HG03280 (cell line): ENCODE measurements at regions not wholly inside any gene's neighbourhood (a gene's known extent, or its start where the extent isn't known, plus 50 kb on each side); places are given as distances from the start of the nearest gene placed in this dataset.
"Not testable (repeated sequence)": the region's sequence is repeated elsewhere in the genome, so short reads cannot be mapped to it uniquely, and the experiment has no call there.

Experiments used
- ATAC-seq: cut with Tn5 transposase; IDR thresholded peaks from one replicate; pipeline ENCODE4 v1.9.1; 2021; ENCODE audit warnings: mild to moderate bottlenecking, moderate library complexity; ENCODE audit not compliant: unreplicated experiment

DNA sequence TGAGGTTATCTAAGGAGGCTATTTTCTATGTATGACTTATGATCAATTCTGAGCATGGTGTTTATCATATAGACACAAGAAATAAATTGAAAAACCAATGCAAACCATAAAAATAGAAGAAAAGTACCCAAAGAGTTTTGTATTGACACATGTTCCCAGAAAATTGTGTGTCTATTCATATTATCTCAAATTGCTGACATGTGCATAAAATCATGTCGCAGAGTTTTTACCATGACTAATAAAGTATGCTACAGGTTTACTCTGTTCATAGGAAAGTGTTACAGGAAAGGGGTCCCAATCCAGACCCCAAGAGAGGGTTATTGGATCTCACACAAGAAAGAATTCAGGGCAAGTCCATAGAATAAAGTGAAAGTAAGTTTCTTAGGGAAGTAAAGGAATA lies 290.7 kb upstream of the NRXN1 start:
- no peak for ATAC-seq

GRCh38 chr2:51304311-51304710 lies 272.4 kb upstream of the NRXN1 start:
- ATAC-seq = no peak

DNA sequence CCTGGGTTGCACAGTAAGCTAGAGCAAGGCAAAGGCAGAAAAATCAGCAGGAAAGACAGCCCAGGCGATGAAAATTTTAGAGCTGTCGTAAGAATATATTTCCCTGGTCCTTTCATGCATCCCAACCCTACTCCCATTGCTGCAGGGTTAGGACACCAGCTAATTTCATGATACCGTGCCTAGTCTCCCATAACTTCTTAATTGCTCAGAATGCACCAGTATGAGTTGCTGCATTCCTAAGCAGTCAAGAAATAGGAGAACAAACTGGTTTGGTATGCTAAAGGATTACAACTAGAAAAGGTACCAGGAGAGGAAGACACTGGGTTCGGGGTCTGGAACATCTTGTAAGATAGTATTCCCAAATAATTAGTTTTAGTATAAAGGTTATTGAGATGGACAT lies 269.4 kb upstream of the NRXN1 start:
- no peak for ATAC-seq

GRCh38 chr2:51299370-51299769 lies 267.4 kb upstream of the NRXN1 start:
- ATAC-seq = no peak

DNA sequence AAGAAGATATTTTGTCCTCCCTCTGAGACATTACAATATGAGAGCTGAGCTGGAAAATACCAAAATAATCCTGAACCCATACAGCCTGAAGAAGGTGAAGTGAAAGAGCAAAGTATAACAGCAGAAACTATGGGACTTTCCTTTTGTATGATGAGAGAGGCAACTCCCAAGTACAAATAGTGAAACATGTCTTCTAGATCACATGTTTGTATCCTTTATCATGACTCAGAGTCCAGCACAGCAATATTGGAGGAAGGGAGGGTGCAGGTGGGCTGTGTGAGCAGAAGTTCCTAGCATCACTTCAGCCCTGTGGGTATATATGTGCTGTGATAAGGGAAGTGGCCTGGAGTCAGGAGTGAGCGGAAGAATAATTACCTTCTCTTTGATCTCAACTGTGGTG lies 265.6 kb upstream of the NRXN1 start:
- ATAC-seq = no peak

DNA sequence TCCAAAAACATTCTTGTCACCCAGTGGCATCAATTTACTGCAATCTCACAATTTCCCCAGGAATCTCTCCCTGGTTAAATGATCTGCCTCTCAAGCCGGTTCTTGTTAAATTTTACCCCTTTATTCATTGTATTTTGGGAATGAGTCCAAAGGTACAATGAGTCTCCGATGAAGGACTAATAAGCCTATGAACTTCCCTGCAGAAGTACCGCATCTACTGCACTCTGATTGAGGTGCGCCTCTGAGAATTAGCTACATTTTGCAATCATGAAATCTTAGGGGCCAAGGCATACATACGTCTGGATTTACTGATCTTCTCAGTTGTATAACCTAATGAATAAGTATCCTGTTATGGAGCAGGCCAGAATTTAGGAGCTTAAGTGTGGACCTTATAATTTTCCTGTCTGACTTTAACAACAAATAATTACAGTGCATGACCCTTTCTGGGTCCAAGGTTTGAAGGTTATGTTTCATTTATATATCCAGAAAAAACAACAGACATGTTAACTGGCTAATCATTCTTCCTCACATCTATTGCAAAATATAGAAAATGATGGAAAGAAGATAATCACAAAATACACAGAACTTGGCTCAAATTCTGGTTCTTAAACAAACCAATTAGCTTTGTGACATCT lies 261.8 kb upstream of the NRXN1 start:
- ATAC-seq = no peak

GRCh38 chr2:51291762-51292551 lies 260.0 kb upstream of the NRXN1 start:
- no peak for ATAC-seq

GRCh38 chr2:51290725-51291124 lies 258.8 kb upstream of the NRXN1 start:
- ATAC-seq = no peak

GRCh38 chr2:51289045-51289444 lies 257.1 kb upstream of the NRXN1 start:
- ATAC-seq = no peak

- ATAC-seq = no peak
Observed at GRCh38 chr2:51268191-51268590, 236.3 kb upstream of the NRXN1 start.

GRCh38 chr2:51265539-51265938 lies 233.6 kb upstream of the NRXN1 start:
- no peak for ATAC-seq

- ATAC-seq = no peak
Observed at GRCh38 chr2:51263951-51264350, 232.0 kb upstream of the NRXN1 start.

DNA sequence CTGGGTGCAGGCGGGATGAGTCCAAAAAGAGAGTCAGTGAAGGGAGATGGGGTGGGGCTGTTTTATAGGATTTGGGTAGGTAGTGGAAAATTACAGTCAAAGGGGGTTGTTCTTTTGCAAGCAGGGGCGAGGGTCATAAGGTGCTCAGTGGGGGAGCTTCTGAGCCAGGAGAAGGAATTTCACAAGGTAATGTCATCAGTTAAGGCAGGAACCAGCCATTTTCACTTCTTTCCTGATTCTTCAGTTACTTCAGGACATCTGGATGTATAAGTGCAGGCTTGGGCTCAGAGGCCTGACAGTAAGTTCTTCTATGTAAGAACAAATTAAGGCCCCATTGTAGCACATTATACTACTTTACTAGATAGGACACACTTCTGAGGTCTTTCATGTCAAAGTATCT lies 231.2 kb upstream of the NRXN1 start:
- ATAC-seq = not testable (repeated sequence)

DNA sequence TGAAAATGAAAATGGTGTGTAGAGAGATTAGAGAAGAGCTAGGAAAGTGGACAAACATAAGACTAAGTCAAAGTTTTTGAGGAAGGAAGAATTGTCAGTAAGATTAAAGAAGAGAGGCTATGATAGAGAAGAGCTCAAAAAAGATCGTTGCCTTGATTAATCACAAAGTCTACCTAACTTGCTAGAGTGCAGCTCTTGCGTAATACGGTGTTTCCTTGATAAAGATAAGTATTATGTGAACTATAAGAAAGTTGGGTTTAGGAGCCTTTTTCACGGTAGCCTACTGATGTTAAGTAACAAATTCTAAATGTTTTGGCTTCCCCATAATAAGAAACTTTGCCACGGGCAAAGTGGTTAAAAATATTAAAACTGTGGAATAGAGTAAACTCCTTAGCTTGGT lies 226.4 kb upstream of the NRXN1 start:
- no peak for ATAC-seq

DNA sequence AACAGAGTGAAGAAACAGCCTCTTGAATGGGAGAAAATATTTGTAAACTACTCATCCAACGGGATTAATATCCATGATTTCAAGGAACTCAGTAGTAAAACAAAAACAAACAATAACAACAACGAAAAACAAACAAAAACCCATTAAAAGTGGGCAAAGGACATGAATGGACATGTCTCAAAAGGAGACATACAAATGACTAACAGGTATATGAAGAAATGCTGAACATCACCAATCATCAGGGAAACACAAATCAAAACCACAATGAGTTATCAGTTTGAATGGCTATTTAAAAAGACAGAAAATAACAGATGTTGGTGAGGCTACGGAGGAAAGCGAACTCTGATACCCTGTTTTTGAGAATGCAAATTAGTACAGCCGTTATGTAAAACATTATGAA lies 224.8 kb upstream of the NRXN1 start:
- ATAC-seq = no peak

GRCh38 chr2:51251356-51251755 lies 219.4 kb upstream of the NRXN1 start:
- no peak for ATAC-seq

- ATAC-seq = no peak
Observed at GRCh38 chr2:51247252-51247805, 215.4 kb upstream of the NRXN1 start.

DNA sequence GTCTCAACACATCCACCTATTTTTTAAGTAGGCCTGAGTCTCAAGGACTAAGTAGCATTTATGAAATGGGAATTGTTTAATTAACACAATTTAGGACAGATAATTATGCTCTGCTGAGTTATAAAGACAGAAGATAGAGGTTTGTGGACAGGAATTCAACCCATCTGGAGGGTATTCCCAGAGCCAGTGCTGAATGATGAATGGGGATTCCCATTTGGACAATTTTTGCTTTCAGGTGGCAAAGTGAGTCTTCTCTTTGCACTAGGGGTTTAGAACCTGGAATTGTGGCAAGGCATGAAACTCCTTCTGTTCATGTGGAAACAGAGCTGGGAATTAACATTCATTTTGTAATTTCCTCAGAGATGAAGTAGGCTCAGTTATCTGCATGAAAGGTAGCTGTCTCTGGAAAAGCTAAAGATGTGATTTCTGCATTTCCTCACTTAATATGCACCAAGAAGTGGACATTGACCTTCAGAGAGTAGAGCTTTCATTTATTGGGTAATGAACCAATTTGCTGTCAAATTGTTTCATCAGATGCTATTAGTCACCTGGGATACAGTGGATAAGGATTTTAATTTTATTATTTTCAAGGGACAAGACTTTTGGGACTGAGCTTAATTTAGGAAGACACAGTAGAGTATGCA lies 212.1 kb upstream of the NRXN1 start:
- no peak for ATAC-seq

GRCh38 chr2:51237626-51238271 lies 205.8 kb upstream of the NRXN1 start:
- ATAC-seq = no peak

GRCh38 chr2:51232027-51232426 lies 200.1 kb upstream of the NRXN1 start:
- no peak for ATAC-seq

GRCh38 chr2:51231071-51231470 lies 199.1 kb upstream of the NRXN1 start:
- no peak for ATAC-seq
